Activated B cell treated with CpG ODN at 0.5 μM for 24 hours (primary cell): ENCODE measurements at regions not wholly inside any gene's neighbourhood (a gene's known extent, or its start where the extent isn't known, plus 50 kb on each side); places are given as distances from the start of the nearest gene placed in this dataset.
"Not testable (repeated sequence)": the region's sequence is repeated elsewhere in the genome, so short reads cannot be mapped to it uniquely, and the experiment has no call there.

Source experiments
- ATAC-seq: fragments of 200-7000 bp; cut with Tn5 transposase; one replicate; pipeline ENCODE4 v1.10.0; 2021; ENCODE audit warnings: low read depth, mild to moderate bottlenecking, moderate library complexity
- CTCF ChIA-PET: fragments of 350-600 bp; sonication (Branson Sonifier 250); formaldehyde crosslinking; loops from one replicate; lab custom pipeline; 2021; ENCODE audit warnings: antibody characterized with exemption; lab: Charles Lee
- POLR2A ChIA-PET: fragments of 350-600 bp; sonication (Branson Sonifier 250); formaldehyde crosslinking; loops from one replicate; lab custom pipeline; 2021; ENCODE audit warnings: antibody characterized with exemption; lab: Charles Lee
- DNase-seq: peaks from one replicate; pipeline ENCODE4 v3.0.0; 2022
- H3K27ac Mint-ChIP-seq: one replicate; pipeline ENCODE4 v1.8.0; 2020; ENCODE audit warnings: mixed read lengths
- H3K27me3 Mint-ChIP-seq: one replicate; pipeline ENCODE4 v1.8.0; 2021; ENCODE audit warnings: mixed read lengths
- H3K36me3 Mint-ChIP-seq: one replicate; pipeline ENCODE4 v1.8.0; 2021; ENCODE audit warnings: low read depth, mixed read lengths
- H3K4me1 Mint-ChIP-seq: one replicate; pipeline ENCODE4 v1.8.0; 2021; ENCODE audit warnings: mixed read lengths
- H3K4me3 Mint-ChIP-seq: one replicate; pipeline ENCODE4 v1.8.0; 2020; ENCODE audit warnings: mild to moderate bottlenecking, mixed read lengths
- H3K9me3 Mint-ChIP-seq: one replicate; pipeline ENCODE4 v1.8.0; 2020; ENCODE audit warnings: mixed read lengths
- CTCF ChIP-seq: fragments of 200-600 bp; IDR thresholded peaks from one replicate; pipeline ENCODE4 v1.8.0; 2022; ENCODE audit warnings: antibody characterized with exemption, mild to moderate bottlenecking
- intact Hi-C: fragments of 100-400 bp; cut with micrococcal nuclease; formaldehyde crosslinking; loops from one replicate; pipeline ENCODE4 v1.15.1; 2024

GRCh38 chr4:27811948-27812347 is 951.3 kb downstream of the STIM2 start:
- Mint-ChIP-seq H3K4me1 (no peaks in the 10 kb centered on the region), H3K27me3 (no peaks in the 10 kb centered on the region), H3K9me3 (peaks cover 7% of the 10 kb centered on the region), H3K27ac (no peak overlapping the region), H3K36me3 (no peaks in the 10 kb centered on the region), H3K4me3 (no peak overlapping the region)
- no peak for ATAC-seq
- ChIA-PET CTCF (no interaction called here), POLR2A (no interaction called here)
- DNase-seq = no peak
- no peak for TF ChIP-seq CTCF
- intact Hi-C loops = no loop called here

GRCh38 chr4:27813226-27813625 is 952.6 kb downstream of the STIM2 start:
- not testable (repeated sequence) for H3K4me3 Mint-ChIP-seq

GRCh38 chr4:27813699-27814425 is 953.2 kb downstream of the STIM2 start:
- POLR2A ChIA-PET, CTCF ChIA-PET, DNase-seq, H3K4me3 Mint-ChIP-seq, H3K27me3 Mint-ChIP-seq, intact Hi-C loops, ATAC-seq, H3K9me3 Mint-ChIP-seq, H3K27ac Mint-ChIP-seq, H3K36me3 Mint-ChIP-seq, H3K4me1 Mint-ChIP-seq: not testable (repeated sequence)

More at GRCh38 chr4:27813226-27813625, 952.6 kb downstream of the STIM2 start:
- intact Hi-C loops, H3K4me1 Mint-ChIP-seq, CTCF ChIA-PET, H3K9me3 Mint-ChIP-seq, DNase-seq, H3K27me3 Mint-ChIP-seq, POLR2A ChIA-PET, ATAC-seq, H3K27ac Mint-ChIP-seq, H3K36me3 Mint-ChIP-seq: not testable (repeated sequence)

DNA sequence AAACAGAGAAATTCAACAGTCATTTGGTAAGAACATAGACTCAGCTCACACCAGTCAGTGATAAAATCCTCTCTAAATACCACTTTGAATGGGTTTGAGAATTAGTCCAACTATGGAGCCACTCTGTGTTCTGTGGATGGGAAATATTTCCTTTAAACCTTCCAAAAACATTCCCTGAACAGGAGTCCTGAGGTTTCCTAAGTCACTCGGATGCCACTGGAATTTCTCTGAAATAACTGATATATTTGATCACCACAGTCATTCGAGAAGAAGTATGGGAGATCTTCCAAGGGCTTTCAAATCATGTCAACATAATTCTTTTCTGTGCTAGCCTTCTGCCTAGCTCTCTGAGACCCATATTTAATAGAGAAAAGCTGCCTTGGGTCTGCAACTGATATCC is 958.6 kb downstream of the STIM2 start:
- no peak for TF ChIP-seq CTCF
- ATAC-seq (no peak), DNase-seq (no peak)
- intact Hi-C loops = no loop called here
- no peaks in the 10 kb centered on the region for H3K4me1 Mint-ChIP-seq
- H3K27me3 Mint-ChIP-seq = no peaks in the 10 kb centered on the region
- CTCF ChIA-PET = no interaction called here
- H3K4me3 Mint-ChIP-seq = no peak overlapping the region
- POLR2A ChIA-PET = no interaction called here
- peaks cover 3% of the 10 kb centered on the region for H3K9me3 Mint-ChIP-seq
- no peak overlapping the region for H3K27ac Mint-ChIP-seq
- H3K36me3 Mint-ChIP-seq = no peaks in the 10 kb centered on the region

DNA sequence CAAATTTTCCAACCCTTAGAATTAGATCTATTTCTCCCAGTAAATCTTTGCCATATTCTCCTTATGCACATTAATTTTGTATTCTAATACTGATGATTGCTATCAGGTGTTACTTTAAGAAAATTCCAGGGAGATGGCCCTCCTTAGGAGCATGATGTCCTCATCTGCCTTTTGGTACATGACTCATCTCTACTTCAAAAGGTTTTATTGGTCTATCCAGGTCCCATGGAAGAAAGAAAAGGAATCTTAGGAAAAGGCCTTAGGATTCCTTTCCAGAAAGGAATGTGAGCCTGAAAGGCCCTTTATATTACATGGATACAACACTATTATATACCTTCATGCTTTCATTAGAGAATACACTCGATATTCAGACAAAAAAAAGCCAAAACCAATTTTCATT is 968.2 kb downstream of the STIM2 start:
- Mint-ChIP-seq H3K9me3 (no peaks in the 10 kb centered on the region), H3K4me3 (no peak overlapping the region), H3K27me3 (no peaks in the 10 kb centered on the region), H3K27ac (no peak overlapping the region), H3K4me1 (no peaks in the 10 kb centered on the region), H3K36me3 (no peaks in the 10 kb centered on the region)
- no peak for ATAC-seq
- no peak for TF ChIP-seq CTCF
- POLR2A ChIA-PET = no interaction called here
- CTCF ChIA-PET = no interaction called here
- no peak for DNase-seq
- intact Hi-C loops = no loop called here

DNA sequence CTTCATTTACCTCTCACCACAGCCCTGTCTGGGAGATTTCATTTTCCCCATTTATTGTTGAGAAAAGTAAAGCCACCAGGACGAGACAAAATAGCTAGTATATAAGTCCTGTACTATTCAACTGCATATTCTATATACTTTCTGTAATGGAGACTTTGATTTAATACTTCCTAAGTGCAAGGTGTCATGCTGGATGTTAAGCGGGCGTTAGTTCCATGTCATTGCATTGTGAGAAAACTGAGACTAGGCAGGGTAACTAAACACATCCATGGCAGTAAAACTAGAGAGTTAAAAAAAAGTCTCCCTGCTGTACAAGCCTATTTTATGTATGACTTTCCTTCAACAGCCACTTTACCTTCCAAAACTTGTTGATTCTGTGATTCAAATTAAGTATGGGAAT is 969.6 kb downstream of the STIM2 start:
- no peak for TF ChIP-seq CTCF
- Mint-ChIP-seq H3K4me1 (no peaks in the 10 kb centered on the region), H3K4me3 (no peak overlapping the region), H3K9me3 (no peaks in the 10 kb centered on the region), H3K27ac (no peak overlapping the region), H3K36me3 (no peaks in the 10 kb centered on the region), H3K27me3 (no peaks in the 10 kb centered on the region)
- ATAC-seq (no peak), DNase-seq (no peak)
- CTCF ChIA-PET = no interaction called here
- POLR2A ChIA-PET = no interaction called here
- intact Hi-C loops = no loop called here
